Vagina (tissue), 2 donors: ENCODE measurements at regions not wholly inside any gene's neighbourhood (a gene's known extent, or its start where the extent isn't known, plus 50 kb on each side); places are given as distances from the start of the nearest gene placed in this dataset.

Experiments
- DNase-seq, 2 donors: peaks; one replicate each; pipeline ENCODE4 v3.0.0-alpha.2; 2017; ENCODE audit errors: extremely low spot score in 2 of 2
- H3K27ac ChIP-seq: fragments of 200-600 bp; sonication (generic); one replicate; pipeline ENCODE4 v1.5.1; 2019
- H3K27me3 ChIP-seq: fragments of 200-600 bp; sonication (generic); one replicate; pipeline ENCODE4 v1.5.1; 2019
- H3K36me3 ChIP-seq, 2 donors: fragments of 200-600 bp; sonication (generic); one replicate each; pipeline ENCODE4 v1.5.1; 2017 to 2019
- H3K4me1 ChIP-seq: fragments of 200-600 bp; sonication (generic); one replicate; pipeline ENCODE4 v1.5.1; 2019
- H3K4me3 ChIP-seq, 2 donors: fragments of 200-600 bp; sonication (generic); 1 replicate in 1 of 2; 2 replicates in 1 of 2; pipeline ENCODE4 v1.5.1; 2016 to 2019
- H3K9me3 ChIP-seq: fragments of 200-600 bp; sonication (generic); one replicate; pipeline ENCODE4 v1.5.1; 2019
- CTCF ChIP-seq, 3 experiments: fragments of 450-650 bp in 2 of 3; fragments of 200-600 bp in 1 of 3; sonication (generic) in 1 of 3; IDR thresholded peaks; one replicate each; pipeline ENCODE4 v1.5.1; 2017 to 2019; ENCODE audit warnings: antibody characterized with exemption in 3 of 3, mild to moderate bottlenecking in 2 of 3, moderate library complexity in 2 of 3
- POLR2A ChIP-seq, 2 donors: fragments of 450-650 bp; IDR thresholded peaks; one replicate each; pipeline ENCODE4 v1.6.1; 2017; ENCODE audit warnings: antibody characterized with exemption in 2 of 2, mild to moderate bottlenecking in 2 of 2, moderate library complexity in 2 of 2
- POLR2AphosphoS5 ChIP-seq, 2 donors: sonication (generic); formaldehyde crosslinking; IDR thresholded peaks; one replicate each; pipeline ENCODE4 v1.9.0; 2017; ENCODE audit warnings: antibody characterized with exemption in 2 of 2, mild to moderate bottlenecking in 2 of 2, low read depth in 1 of 2; ENCODE audit not compliant: insufficient read depth in 1 of 2
- intact Hi-C: fragments of 100-400 bp; cut with DNase I; formaldehyde crosslinking; loops from one replicate; pipeline ENCODE4 v1.15.1; 2023

- H3K36me3 ChIP-seq, result no peaks in the 10 kb centered on the region
- no peaks in the 10 kb centered on the region for H3K27me3 ChIP-seq
- no peak overlapping the region for H3K4me3 ChIP-seq
- DNase-seq, result no peak
- no peaks in the 10 kb centered on the region for H3K9me3 ChIP-seq
- H3K4me1 ChIP-seq, result no peaks in the 10 kb centered on the region
- no peak for TF ChIP-seq POLR2A (IDR thresholded peaks at IDR 0.05)
- no peak for TF ChIP-seq POLR2AphosphoS5 (IDR thresholded peaks at IDR 0.05; ENCODE audit: insufficient read depth in 1 of 2, low read depth in 1 of 2)
- TF ChIP-seq CTCF (IDR thresholded peaks at IDR 0.05), result no peak
- intact Hi-C loops, result no loop called here
- no peak overlapping the region for H3K27ac ChIP-seq
Observed at GRCh38 chr21:35585878-35586277, 474.4 kb downstream of the SETD4 start.

GRCh38 chr21:35585155-35585554 is 475.2 kb downstream of the SETD4 start:
- no peak overlapping the region for H3K27ac ChIP-seq
- H3K4me3 ChIP-seq, result no peak overlapping the region
- H3K36me3 ChIP-seq, result no peaks in the 10 kb centered on the region
- H3K27me3 ChIP-seq, result no peaks in the 10 kb centered on the region
- TF ChIP-seq POLR2AphosphoS5 (IDR thresholded peaks at IDR 0.05; ENCODE audit: insufficient read depth in 1 of 2, low read depth in 1 of 2), result no peak
- TF ChIP-seq POLR2A (IDR thresholded peaks at IDR 0.05), result no peak
- no peak for TF ChIP-seq CTCF (IDR thresholded peaks at IDR 0.05)
- no peak for DNase-seq
- no peaks in the 10 kb centered on the region for H3K9me3 ChIP-seq
- intact Hi-C loops, result no loop called here
- no peaks in the 10 kb centered on the region for H3K4me1 ChIP-seq

- Histone ChIP-seq H3K4me1 (no peaks in the 10 kb centered on the region), H3K9me3 (no peaks in the 10 kb centered on the region), H3K36me3 (no peaks in the 10 kb centered on the region), H3K27ac (no peak overlapping the region), H3K4me3 (no peak overlapping the region), H3K27me3 (no peaks in the 10 kb centered on the region)
- no peak for DNase-seq
- TF ChIP-seq CTCF (IDR thresholded peaks at IDR 0.05) (no peak), POLR2AphosphoS5 (IDR thresholded peaks at IDR 0.05; ENCODE audit: insufficient read depth in 1 of 2, low read depth in 1 of 2) (no peak), POLR2A (IDR thresholded peaks at IDR 0.05) (no peak)
- intact Hi-C loops, result no loop called here
Observed at GRCh38 chr21:35583566-35584216, 476.6 kb downstream of the SETD4 start.

- intact Hi-C loops, result no loop called here
- Histone ChIP-seq H3K9me3 (no peaks in the 10 kb centered on the region), H3K36me3 (no peaks in the 10 kb centered on the region), H3K4me1 (no peaks in the 10 kb centered on the region), H3K27me3 (no peaks in the 10 kb centered on the region), H3K4me3 (no peak overlapping the region), H3K27ac (no peak overlapping the region)
- DNase-seq, result no peak
- TF ChIP-seq POLR2A (IDR thresholded peaks at IDR 0.05) (no peak), CTCF (IDR thresholded peaks at IDR 0.05) (no peak), POLR2AphosphoS5 (IDR thresholded peaks at IDR 0.05; ENCODE audit: insufficient read depth in 1 of 2, low read depth in 1 of 2) (no peak)
Observed at GRCh38 chr21:35582731-35583130, 477.6 kb downstream of the SETD4 start.

- Histone ChIP-seq H3K36me3 (no peaks in the 10 kb centered on the region), H3K27me3 (no peaks in the 10 kb centered on the region), H3K4me3 (no peak overlapping the region), H3K4me1 (no peaks in the 10 kb centered on the region), H3K27ac (no peak overlapping the region), H3K9me3 (no peaks in the 10 kb centered on the region)
- DNase-seq, result no peak
- intact Hi-C loops, result no loop called here
- no peak for TF ChIP-seq POLR2A (IDR thresholded peaks at IDR 0.05)
- TF ChIP-seq CTCF (IDR thresholded peaks at IDR 0.05), result no peak
- no peak for TF ChIP-seq POLR2AphosphoS5 (IDR thresholded peaks at IDR 0.05; ENCODE audit: insufficient read depth in 1 of 2, low read depth in 1 of 2)
Observed at GRCh38 chr21:35581640-35582039, 478.7 kb downstream of the SETD4 start.
